Body of pancreas (tissue), 4 donors: ENCODE measurements at regions not wholly inside any gene's neighbourhood (a gene's known extent, or its start where the extent isn't known, plus 50 kb on each side); places are given as distances from the start of the nearest gene placed in this dataset.

Experiments
- ATAC-seq: fragments of 150-250 bp; one replicate; pipeline ENCODE4 v1.9.1; 2016
- DNase-seq, 4 donors: peaks; one replicate each; pipeline ENCODE4 v3.0.0-alpha.2; 2019
- H3K27ac ChIP-seq, 4 donors: fragments of 200-600 bp; sonication (generic); 1 replicate in 3 of 4; 2 replicates in 1 of 4; pipeline versions ENCODE4 v1.5.1 to v1.6.1; 2016 to 2019; ENCODE audit warnings: mild to moderate bottlenecking in 1 of 4, mixed read lengths in 1 of 4, moderate library complexity in 1 of 4
- H3K27me3 ChIP-seq, 2 donors: fragments of 200-600 bp; sonication (generic); one replicate each; pipeline ENCODE4 v1.6.0; 2016; ENCODE audit warnings: mild to moderate bottlenecking in 1 of 2
- H3K36me3 ChIP-seq, 2 donors: fragments of 200-600 bp; sonication (generic); replicated peaks in 1 of 2; 2 replicates each; pipeline ENCODE4 v1.5.1; 2016; ENCODE audit warnings: low read depth in 2 of 2; ENCODE audit not compliant: insufficient read depth in 1 of 2
- H3K4me1 ChIP-seq: fragments of 200-600 bp; sonication (generic); one replicate; pipeline ENCODE4 v1.6.0; 2016
- H3K4me3 ChIP-seq, 2 donors: fragments of 200-600 bp; sonication (generic); 1 replicate in 1 of 2; 2 replicates in 1 of 2; pipeline ENCODE4 v1.5.1; 2016 to 2019
- H3K9me3 ChIP-seq, 3 donors: fragments of 200-600 bp; sonication (generic); 1 replicate in 2 of 3; 2 replicates in 1 of 3; pipeline ENCODE4 v1.5.1; 2016
- CTCF ChIP-seq, 7 experiments: fragments of 450-650 bp in 4 of 7; fragments of 200-600 bp in 3 of 7; sonication (generic) in 3 of 7; IDR thresholded peaks; one replicate each; pipeline ENCODE4 v1.5.1; 2016 to 2019; ENCODE audit warnings: antibody characterized with exemption in 7 of 7
- POLR2A ChIP-seq, 3 donors: fragments of 450-650 bp; IDR thresholded peaks; one replicate each; pipeline ENCODE4 v1.6.1; 2016; ENCODE audit warnings: antibody characterized with exemption in 3 of 3, mild to moderate bottlenecking in 2 of 3
- WGBS, 2 donors: methylation state at CpG; one replicate each; pipeline ENCODE4 v1.1.5; 2017; 5-methylcytosine and 5-hydroxymethylcytosine counted together
- intact Hi-C: fragments of 100-400 bp; cut with DNase I; formaldehyde crosslinking; loops from one replicate; pipeline ENCODE4 v1.15.1; 2023

- DNase-seq (peak in 1 of 4 donors; percentile 35), ATAC-seq (peak; percentile 94)
- TF ChIP-seq POLR2A (IDR thresholded peaks at IDR 0.05): no peak
- no peak for TF ChIP-seq CTCF (IDR thresholded peaks at IDR 0.05)
- no peak overlapping the region for H3K4me3 ChIP-seq
- H3K27ac ChIP-seq: no peak overlapping the region
- H3K9me3 ChIP-seq: no peaks in the 10 kb centered on the region
- H3K27me3 ChIP-seq: no peaks in the 10 kb centered on the region
- peaks cover 11% of the 10 kb centered on the region for H3K4me1 ChIP-seq
- H3K36me3 ChIP-seq: no peaks in the 10 kb centered on the region
- intact Hi-C loops: no loop called here
- 7 to 13% methylated on average over 1 of the region's 1 CpG for WGBS, 2 donors
These were observed 308.9 kb upstream of the LRRC7 start for GRCh38 chr1:69258842-69259241.

DNA sequence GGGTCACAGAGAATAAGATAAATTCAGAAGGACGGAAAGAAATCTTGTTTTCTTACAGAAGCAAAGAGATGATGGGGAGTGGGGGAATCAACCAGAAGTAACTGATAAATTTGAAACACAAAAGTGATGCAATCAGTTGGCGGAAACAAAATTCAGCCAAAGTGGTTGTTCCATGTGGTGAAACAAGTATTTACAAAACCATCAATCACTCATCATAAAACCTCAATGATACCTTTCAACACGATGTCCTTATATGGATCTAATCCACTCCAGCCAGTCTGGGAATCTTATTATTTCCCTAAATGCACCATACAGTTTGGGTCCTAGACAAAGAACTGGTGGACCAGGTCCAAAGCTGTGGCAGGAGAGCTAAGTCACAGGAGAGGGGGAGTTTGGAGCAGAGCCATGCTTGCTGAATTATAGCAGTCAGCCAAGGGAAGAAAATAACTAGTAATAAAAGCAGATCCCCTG is 303.8 kb upstream of the LRRC7 start:
- TF ChIP-seq POLR2A (IDR thresholded peaks at IDR 0.05): no peak
- TF ChIP-seq CTCF (IDR thresholded peaks at IDR 0.05): no peak
- H3K4me1 ChIP-seq: peaks cover 16% of the 10 kb centered on the region
- H3K36me3 ChIP-seq: no peaks in the 10 kb centered on the region
- H3K9me3 ChIP-seq: no peaks in the 10 kb centered on the region
- intact Hi-C loops: no loop called here
- H3K4me3 ChIP-seq: no peak overlapping the region
- H3K27me3 ChIP-seq: no peaks in the 10 kb centered on the region
- WGBS, 2 donors: 41 to 47% methylated on average over 3 of the region's 3 CpGs
- ATAC-seq: no peak
- H3K27ac ChIP-seq: no peak overlapping the region
- peak in 3 of 4 donors; percentile 16 to 31 (median 28) for DNase-seq

DNA sequence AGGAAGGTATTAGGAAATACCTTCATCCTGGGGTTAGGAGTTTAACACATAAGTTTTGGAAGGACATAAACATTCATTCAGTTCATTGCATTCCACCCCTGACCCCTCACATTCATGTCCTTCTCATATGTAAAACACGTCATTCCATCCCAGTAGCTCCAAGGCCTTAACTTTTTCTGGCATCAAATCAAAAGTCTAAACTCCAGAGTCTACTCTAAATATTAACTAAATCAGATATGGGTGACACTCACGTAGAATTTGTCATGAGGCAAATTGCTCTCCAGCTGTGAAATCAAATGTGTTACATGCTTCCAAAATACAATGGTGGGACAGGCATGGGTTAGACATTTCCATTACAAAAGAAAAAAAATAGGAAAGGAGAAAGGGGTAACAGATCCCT is 298.2 kb upstream of the LRRC7 start:
- Histone ChIP-seq H3K27ac (peak overlapping the region in 2 of 4 donors; percentile 46 to 70), H3K36me3 (no peaks in the 10 kb centered on the region), H3K4me3 (no peak overlapping the region), H3K4me1 (peaks cover 39% of the 10 kb centered on the region), H3K9me3 (no peaks in the 10 kb centered on the region), H3K27me3 (no peaks in the 10 kb centered on the region)
- peak; percentile 70 for ATAC-seq
- WGBS, 2 donors: 10 to 19% methylated on average over 2 of the region's 2 CpGs
- peak in 1 of 4 donors; percentile 5 for DNase-seq
- TF ChIP-seq CTCF (IDR thresholded peaks at IDR 0.05) (no peak), POLR2A (IDR thresholded peaks at IDR 0.05) (no peak)
- intact Hi-C loops: no loop called here

DNA sequence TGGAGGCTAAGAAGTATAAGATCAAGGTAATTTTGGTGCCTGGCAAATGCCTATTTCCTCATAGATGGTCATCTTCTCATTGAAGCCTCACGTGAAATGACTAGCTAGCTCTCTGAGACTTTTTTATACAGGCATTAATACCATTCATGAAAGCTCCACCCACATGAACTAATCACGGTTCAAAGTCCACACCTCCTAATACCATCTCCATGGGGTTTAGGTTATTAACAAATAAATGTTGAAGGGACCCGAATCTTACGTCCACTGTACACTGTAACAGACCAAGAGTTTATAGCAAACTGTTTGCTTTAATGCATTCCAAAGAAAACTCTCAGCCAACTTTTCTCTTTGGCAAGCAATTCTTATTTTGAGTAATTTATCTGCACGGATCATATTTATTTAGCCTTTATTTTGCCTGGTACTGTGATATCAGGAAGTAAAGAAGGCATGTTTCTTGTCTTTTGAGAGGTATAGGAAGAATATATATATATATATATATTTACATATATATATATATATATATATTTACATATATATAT is 296.1 kb upstream of the LRRC7 start:
- ATAC-seq: peak; percentile 86

More for the DNA sequence above, 296.1 kb upstream of the LRRC7 start:
- Histone ChIP-seq H3K4me1 (peaks cover 39% of the 10 kb centered on the region), H3K27ac (peak overlapping the region in 2 of 4 donors; percentile 7 to 10), H3K9me3 (no peaks in the 10 kb centered on the region), H3K27me3 (no peaks in the 10 kb centered on the region), H3K36me3 (no peaks in the 10 kb centered on the region), H3K4me3 (no peak overlapping the region)
- DNase-seq: peak in 2 of 4 donors; percentile 12 to 38
- no peak for TF ChIP-seq POLR2A (IDR thresholded peaks at IDR 0.05)
- no peak for TF ChIP-seq CTCF (IDR thresholded peaks at IDR 0.05)
- WGBS, 2 donors: 9 to 10% methylated on average over 5 of the region's 5 CpGs
- intact Hi-C loops: no loop called here
